Activated CD4-positive, alpha-beta memory T cell treated with anti-CD3 and anti-CD28 coated beads, Interleukin-2, amount 10 ng/mL, durations not matched to agents 7 days and 5 days (primary cell): ENCODE measurements at regions not wholly inside any gene's neighbourhood (a gene's known extent, or its start where the extent isn't known, plus 50 kb on each side); places are given as distances from the start of the nearest gene placed in this dataset.

Source experiments
- CTCF ChIA-PET: fragments of 350-600 bp; sonication (Branson Sonifier 250); formaldehyde crosslinking; loops from one replicate; lab custom pipeline; 2021; ENCODE audit warnings: antibody characterized with exemption, inconsistent platforms; lab: Charles Lee
- POLR2A ChIA-PET: fragments of 350-600 bp; sonication (Branson Sonifier 250); formaldehyde crosslinking; loops from one replicate; lab custom pipeline; 2021; ENCODE audit warnings: antibody characterized with exemption; lab: Charles Lee
- DNase-seq: peaks from one replicate; pipeline ENCODE4 v3.0.0-alpha.2; 2020
- H3K27ac Mint-ChIP-seq: one replicate; pipeline ENCODE4 v1.8.0; 2021; ENCODE audit warnings: mild to moderate bottlenecking, mixed read lengths
- H3K27me3 Mint-ChIP-seq: one replicate; pipeline ENCODE4 v1.8.0; 2021; ENCODE audit warnings: mixed read lengths
- H3K36me3 Mint-ChIP-seq: one replicate; pipeline ENCODE4 v1.8.0; 2021; ENCODE audit warnings: low read depth, mixed read lengths
- H3K4me1 Mint-ChIP-seq: one replicate; pipeline ENCODE4 v1.8.0; 2021; ENCODE audit warnings: mixed read lengths
- H3K4me3 Mint-ChIP-seq: one replicate; pipeline ENCODE4 v1.8.0; 2021; ENCODE audit warnings: mild to moderate bottlenecking, mixed read lengths
- H3K9me3 Mint-ChIP-seq: one replicate; pipeline ENCODE4 v1.8.0; 2021; ENCODE audit warnings: mixed read lengths

DNA sequence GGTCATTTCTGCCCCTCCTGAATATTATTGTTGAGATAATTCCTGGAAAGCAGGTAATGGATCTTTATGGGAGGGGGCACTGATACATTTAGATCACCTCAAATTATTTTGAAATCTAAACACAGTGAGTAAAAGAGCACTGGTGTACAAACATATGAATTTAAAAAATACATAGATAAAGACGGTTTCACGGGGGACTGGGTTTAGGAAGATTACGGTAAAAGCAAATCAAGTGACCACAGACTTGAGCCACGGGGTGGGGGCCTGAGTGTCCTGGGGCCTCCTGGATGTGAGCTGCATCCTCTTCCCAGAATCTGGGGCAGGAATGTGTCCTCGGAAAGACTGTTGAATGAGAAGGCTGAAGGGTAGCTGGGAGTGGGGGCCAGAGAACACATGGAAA lies 219.1 kb upstream of the KLF6 start:
- peaks cover 7% of the 10 kb centered on the region for H3K4me1 Mint-ChIP-seq
- H3K36me3 Mint-ChIP-seq = peaks cover 11% of the 10 kb centered on the region
- DNase-seq = no peak
- H3K27me3 Mint-ChIP-seq = peaks cover 23% of the 10 kb centered on the region
- POLR2A ChIA-PET = no interaction called here
- no peak overlapping the region for H3K4me3 Mint-ChIP-seq
- CTCF ChIA-PET = no interaction called here
- H3K9me3 Mint-ChIP-seq = peaks cover 14% of the 10 kb centered on the region
- no peak overlapping the region for H3K27ac Mint-ChIP-seq

DNA sequence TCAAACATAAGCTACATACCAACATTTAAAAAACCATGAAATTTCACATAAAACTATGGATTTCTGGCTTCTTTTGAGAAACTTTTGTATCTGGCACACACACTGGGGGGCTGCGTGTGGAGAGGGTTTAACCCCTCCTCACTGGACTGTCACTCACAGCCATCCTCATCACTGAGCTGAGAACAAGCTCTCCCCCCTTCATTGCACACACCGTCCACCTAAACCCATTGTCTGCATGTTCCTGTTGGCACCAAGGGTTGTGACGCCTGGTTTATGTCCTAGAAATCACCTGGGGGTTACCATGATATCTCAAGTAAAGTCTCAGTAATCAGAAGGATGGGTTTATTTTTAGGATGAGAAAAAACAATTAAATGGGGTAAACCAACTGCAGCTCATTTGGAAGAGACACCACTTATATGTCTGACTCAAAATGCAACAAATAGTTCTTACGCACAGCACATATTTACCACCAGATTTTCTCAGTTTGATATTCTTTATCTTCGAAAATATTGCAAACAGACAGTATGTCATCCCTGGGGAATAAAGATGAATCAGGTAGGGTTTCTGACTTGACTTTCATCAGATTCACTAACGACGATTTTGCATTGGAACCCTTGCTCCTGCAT lies 218.5 kb upstream of the KLF6 start:
- no peak overlapping the region for H3K4me3 Mint-ChIP-seq
- H3K27ac Mint-ChIP-seq = no peak overlapping the region
- peaks cover 17% of the 10 kb centered on the region for H3K9me3 Mint-ChIP-seq
- POLR2A ChIA-PET = no interaction called here
- DNase-seq = no peak
- H3K36me3 Mint-ChIP-seq = peaks cover 11% of the 10 kb centered on the region
- H3K27me3 Mint-ChIP-seq = peaks cover 27% of the 10 kb centered on the region
- peaks cover 7% of the 10 kb centered on the region for H3K4me1 Mint-ChIP-seq
- CTCF ChIA-PET = no interaction called here

DNA sequence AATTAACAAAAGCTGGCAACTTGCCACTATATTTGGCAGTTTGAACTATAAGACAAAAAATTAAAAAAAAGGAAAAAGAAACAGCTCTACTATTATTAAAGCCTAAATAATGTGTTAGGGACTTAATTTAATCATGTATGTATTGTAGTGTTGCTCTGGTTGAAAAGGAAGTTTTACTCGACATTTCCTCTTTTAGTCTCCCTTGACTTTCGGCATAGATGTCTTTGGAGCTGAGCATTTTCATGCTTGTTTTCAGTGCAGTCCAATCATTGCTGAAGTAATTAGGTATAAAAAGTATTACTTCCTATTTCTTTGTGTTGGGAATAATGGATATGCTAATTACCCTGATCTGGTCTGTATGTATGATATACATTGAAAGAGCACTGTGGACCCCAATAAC lies 216.8 kb upstream of the KLF6 start:
- peaks cover 7% of the 10 kb centered on the region for H3K4me1 Mint-ChIP-seq
- H3K36me3 Mint-ChIP-seq = peaks cover 13% of the 10 kb centered on the region
- no peak overlapping the region for H3K4me3 Mint-ChIP-seq
- peaks cover 17% of the 10 kb centered on the region for H3K9me3 Mint-ChIP-seq
- ChIA-PET CTCF (no interaction called here), POLR2A (no interaction called here)
- no peak overlapping the region for H3K27ac Mint-ChIP-seq
- peaks cover 30% of the 10 kb centered on the region for H3K27me3 Mint-ChIP-seq
- DNase-seq = no peak

DNA sequence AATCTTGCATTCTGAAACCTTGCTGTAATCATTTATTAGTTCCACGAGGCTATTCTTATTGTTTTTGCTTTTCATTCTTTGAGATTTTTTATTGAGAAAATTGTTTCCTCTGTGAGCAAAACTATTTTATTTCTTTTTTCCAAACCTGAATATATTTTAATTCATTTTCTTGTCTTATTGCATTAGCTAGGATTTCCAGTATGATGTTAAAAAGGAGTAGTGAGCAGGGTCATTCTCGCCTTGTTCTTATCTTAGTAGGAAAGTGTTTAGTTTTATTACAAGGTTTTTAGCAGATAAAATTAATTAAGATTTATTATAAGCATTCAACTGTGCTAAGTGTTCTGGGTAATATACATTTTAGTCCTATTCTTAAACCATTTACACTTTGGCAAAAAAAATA lies 214.6 kb upstream of the KLF6 start:
- DNase-seq = no peak
- Mint-ChIP-seq H3K27me3 (peaks cover 27% of the 10 kb centered on the region), H3K9me3 (peaks cover 17% of the 10 kb centered on the region), H3K4me1 (peaks cover 7% of the 10 kb centered on the region), H3K27ac (no peak overlapping the region), H3K36me3 (peaks cover 13% of the 10 kb centered on the region), H3K4me3 (no peak overlapping the region)
- CTCF ChIA-PET = no interaction called here
- POLR2A ChIA-PET = no interaction called here

DNA sequence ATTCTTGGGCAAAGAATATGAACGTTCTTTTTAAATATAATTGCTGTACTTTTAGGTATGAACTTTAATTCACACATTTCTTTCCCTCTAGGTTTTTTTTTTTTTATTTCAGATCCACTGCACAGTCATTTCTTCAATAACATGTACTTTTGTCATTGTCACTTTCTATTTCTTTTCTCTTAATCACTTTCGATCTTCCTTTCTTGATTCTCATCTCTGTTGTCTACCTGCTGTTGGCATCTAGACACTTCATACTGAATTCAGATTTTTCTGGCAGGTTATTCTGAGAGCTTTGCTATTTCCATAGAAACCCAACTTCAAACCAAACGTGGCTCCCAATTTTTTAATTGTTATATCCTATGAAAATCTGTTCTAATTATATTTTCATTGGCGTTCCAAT lies 211.7 kb upstream of the KLF6 start:
- peaks cover 22% of the 10 kb centered on the region for H3K27me3 Mint-ChIP-seq
- no peak overlapping the region for H3K4me3 Mint-ChIP-seq
- DNase-seq = no peak
- H3K36me3 Mint-ChIP-seq = peaks cover 13% of the 10 kb centered on the region
- no peaks in the 10 kb centered on the region for H3K4me1 Mint-ChIP-seq
- peaks cover 17% of the 10 kb centered on the region for H3K9me3 Mint-ChIP-seq
- POLR2A ChIA-PET = no interaction called here
- no peak overlapping the region for H3K27ac Mint-ChIP-seq
- CTCF ChIA-PET = no interaction called here

DNA sequence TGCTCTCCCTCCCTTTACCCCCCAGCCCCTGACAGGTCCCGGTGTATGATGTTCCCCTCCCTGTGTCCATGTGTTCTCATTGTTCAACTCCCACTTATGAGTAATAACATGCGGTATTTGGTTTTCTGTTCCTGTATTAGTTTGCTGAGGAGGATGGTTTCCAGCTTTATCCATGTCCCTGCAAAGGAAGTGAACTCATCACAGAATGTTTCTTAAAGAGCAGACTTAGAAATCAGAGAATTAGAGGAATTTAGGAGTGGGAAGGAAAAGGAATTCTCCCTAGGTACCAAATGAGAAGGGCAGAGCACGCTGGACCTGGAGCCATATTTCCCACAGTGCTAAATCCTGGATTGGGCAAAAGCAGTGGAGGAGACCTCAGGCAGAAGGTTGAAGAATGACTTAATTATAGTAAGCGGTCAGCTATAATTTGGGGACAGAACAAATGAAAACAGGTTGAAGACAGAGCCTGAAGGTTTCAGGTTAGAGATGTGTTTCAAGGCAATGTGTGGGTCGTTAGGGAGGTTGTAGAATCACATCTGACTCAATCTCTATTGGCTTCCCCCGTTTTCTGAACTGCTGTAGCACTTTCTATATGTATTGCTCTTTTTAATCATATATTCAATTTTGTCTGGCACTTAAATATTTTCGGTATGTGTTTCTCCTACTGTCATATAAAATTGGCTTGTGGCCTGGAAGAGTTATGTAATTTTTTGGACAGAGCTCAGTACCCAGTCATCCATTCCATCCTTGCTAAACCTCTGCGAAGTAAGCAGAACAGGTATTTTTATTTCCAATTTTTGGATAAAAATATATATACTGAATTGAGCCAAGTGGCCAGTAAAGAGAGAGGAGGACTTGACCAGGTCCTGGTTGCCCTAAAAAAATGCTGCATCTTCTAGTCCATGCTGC lies 210.5 kb upstream of the KLF6 start:
- H3K9me3 Mint-ChIP-seq = peaks cover 12% of the 10 kb centered on the region
- H3K27ac Mint-ChIP-seq = no peak overlapping the region
- no peaks in the 10 kb centered on the region for H3K4me1 Mint-ChIP-seq
- peaks cover 17% of the 10 kb centered on the region for H3K27me3 Mint-ChIP-seq
- ChIA-PET CTCF (no interaction called here), POLR2A (no interaction called here)
- H3K4me3 Mint-ChIP-seq = no peak overlapping the region
- H3K36me3 Mint-ChIP-seq = peaks cover 9% of the 10 kb centered on the region
- DNase-seq = no peak

DNA sequence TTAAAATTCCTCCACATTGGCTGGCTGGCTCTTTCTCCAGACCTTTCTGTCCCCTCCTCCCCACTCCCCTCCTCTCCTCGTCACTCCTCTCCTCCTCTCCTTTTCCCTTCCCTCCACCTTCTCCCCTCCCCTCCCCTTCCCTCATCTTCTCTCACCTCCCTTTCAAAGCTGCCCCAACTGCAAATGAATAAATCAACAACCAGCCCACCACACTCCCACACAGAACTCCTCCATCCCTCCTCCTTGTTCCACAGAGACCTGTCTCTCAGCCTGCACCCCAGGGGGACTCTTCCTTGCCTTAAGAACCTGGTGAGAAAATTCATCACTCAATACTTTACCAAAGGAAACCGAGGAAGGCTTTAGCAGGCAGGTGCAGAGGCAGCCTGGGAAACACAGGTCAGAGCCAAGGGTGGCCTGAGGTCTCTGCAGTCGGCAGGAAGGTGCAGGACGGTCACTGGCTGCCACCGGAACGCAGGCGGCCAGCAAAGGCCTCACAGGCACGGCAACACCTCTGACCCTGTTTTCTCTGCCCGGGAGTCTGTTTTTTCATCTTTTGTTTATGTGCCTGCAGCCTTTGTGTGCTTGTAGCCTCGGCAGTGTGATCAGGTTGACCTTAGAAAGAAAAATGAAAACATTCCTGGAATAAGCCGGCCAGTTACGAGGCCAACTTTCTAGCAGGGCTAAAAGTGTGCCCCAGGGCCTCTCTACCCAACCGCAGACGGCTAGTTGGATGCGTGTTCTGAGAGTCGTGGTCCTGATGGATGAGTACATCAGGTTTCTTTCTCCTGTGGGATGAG lies 207.6 kb upstream of the KLF6 start:
- ChIA-PET POLR2A (interaction anchor here (1.0 kb wide), 1 partner anchor 12 kb away, joined by 3 read pairs; no protein-coding TSS in a partner anchor), CTCF (no interaction called here)
- DNase-seq = no peak

DNA sequence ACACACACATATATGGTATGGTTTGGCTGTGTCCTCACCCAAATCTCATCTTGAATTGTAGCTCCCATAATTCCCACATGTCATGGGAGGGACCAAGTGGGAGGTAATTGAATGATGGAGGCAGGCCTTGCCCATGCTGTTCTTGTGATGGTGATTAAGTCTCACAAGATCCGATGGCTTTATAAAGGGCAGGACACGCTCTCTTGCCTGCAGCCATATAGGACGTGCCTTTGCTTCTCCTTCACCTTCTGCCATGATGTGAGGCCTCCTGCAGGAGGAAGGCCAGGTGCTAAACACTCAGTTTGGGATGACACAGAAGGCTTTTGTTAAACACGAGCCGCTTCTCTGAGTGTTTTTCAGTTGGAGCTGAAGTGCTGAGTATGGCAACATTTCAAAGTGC lies 205.3 kb upstream of the KLF6 start:
- Mint-ChIP-seq H3K36me3 (no peaks in the 10 kb centered on the region), H3K27me3 (no peaks in the 10 kb centered on the region), H3K4me1 (no peaks in the 10 kb centered on the region), H3K27ac (no peak overlapping the region), H3K4me3 (no peak overlapping the region), H3K9me3 (no peaks in the 10 kb centered on the region)
- CTCF ChIA-PET = no interaction called here
- POLR2A ChIA-PET = no interaction called here
- no peak for DNase-seq

More for the DNA sequence above, 207.6 kb upstream of the KLF6 start:
- H3K36me3 Mint-ChIP-seq = peaks cover under 1% of the 10 kb centered on the region
- H3K4me3 Mint-ChIP-seq = no peak overlapping the region
- H3K27me3 Mint-ChIP-seq = peaks cover 4% of the 10 kb centered on the region
- no peaks in the 10 kb centered on the region for H3K9me3 Mint-ChIP-seq
- no peaks in the 10 kb centered on the region for H3K4me1 Mint-ChIP-seq
- no peak overlapping the region for H3K27ac Mint-ChIP-seq

DNA sequence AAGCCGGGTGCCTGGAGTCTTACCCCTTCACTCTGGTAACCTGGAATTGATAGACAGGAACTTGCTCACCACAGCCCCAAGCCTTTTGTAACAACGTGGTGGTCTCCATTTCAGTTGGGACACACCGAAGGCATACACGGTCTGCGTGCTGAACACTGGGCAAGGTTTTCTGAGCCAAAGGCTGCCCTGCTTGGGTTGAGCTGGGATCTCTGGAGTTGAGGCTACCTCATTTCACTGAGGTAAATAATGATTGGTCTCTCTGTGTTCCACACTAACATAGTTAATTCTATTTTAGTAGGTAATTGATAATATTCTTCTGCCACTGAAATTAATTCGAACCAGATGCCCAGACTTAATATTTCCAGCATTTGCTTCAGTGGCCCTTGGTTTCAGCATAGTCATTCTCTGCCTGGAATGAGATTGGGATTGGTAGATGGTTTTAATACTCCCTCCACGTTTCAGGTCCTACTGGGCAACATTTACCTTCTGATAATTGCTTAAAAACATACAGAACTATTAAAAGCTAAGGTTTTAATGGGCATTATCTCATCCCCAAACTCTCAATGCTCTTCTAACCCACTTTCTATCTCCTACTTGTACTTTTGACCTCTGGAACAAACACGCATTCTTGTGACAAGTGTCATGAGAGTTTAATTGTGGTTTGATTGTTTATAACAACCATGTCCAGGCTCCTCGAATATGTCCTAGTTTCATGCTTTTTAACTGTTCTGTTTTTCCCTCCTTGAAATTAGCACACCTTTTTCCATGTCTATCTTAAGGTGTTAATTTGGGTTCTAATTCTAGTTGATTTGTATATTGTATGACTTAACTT lies 202.3 kb upstream of the KLF6 start:
- no peak overlapping the region for H3K27ac Mint-ChIP-seq
- no peak for DNase-seq
- POLR2A ChIA-PET = no interaction called here
- CTCF ChIA-PET = no interaction called here
- H3K9me3 Mint-ChIP-seq = peaks cover 10% of the 10 kb centered on the region
- peaks cover 5% of the 10 kb centered on the region for H3K4me1 Mint-ChIP-seq
- H3K27me3 Mint-ChIP-seq = peaks cover 3% of the 10 kb centered on the region
- H3K4me3 Mint-ChIP-seq = no peak overlapping the region
- H3K36me3 Mint-ChIP-seq = peaks cover 13% of the 10 kb centered on the region

DNA sequence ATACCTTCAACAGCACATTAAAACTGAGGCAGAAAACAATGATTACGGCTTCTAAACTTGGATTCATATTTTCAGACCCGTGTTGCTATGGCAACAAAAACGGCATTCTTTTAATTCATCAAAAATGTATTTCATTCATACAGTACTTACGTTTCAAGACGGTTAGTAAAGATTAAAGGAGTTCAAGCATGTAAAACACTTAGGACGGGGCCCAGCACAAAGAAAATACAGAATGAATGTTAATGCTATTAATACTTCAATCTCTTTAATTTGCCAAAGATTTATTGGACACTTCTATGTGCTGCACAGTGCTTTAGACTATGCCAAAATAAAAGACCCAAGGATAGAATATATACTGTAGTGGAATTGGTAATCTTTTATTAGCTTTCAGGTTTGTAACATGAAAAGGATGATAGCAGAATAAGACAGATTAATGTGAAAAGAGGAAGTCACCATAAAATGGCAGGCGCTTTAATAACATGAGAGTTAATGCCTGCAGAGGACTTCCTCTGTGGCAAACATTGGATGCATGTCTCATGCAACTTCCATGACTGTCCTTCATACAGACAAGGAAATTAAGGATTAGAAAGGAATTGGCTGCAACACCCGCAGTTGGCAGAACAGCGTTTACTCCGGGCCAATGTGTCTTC lies 201.6 kb upstream of the KLF6 start:
- ChIA-PET CTCF (no interaction called here), POLR2A (no interaction called here)
- DNase-seq = no peak
- H3K36me3 Mint-ChIP-seq = peaks cover 14% of the 10 kb centered on the region
- peaks cover 11% of the 10 kb centered on the region for H3K4me1 Mint-ChIP-seq
- H3K4me3 Mint-ChIP-seq = no peak overlapping the region
- peaks cover 13% of the 10 kb centered on the region for H3K9me3 Mint-ChIP-seq
- H3K27ac Mint-ChIP-seq = no peak overlapping the region
- H3K27me3 Mint-ChIP-seq = peaks cover 3% of the 10 kb centered on the region

DNA sequence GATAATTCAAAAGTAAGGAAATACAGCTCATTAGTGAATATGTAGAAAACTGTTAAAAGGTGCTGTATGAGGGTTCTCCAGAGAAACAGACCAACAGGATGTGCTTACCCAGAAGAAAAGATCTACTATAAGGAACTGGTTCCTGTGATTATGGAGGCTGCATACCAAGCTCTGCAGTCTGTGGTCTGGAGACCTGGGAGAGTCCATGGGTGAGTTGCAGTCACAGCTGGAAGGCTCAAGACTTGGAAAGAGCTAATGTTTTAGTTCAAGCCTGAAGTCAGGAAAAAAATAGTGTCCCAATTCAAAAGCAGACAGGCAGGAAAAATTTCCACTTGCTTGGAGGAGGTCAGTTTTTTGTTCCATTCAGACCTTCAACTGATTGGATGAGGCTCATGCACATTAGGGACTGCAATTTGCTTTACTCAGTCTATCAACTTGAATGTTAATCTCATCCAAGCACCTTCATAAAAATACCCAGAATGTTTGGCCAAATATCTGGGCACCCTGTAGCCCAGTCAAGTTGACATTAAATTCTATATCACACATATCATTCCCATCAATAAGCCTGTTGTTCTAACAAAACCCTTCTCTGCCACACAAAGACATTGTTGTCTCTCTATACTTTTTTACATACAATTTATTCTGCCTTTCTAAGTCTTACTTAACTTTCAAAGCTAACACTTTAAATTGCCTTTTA lies 197.9 kb upstream of the KLF6 start:
- no peak for DNase-seq
- Mint-ChIP-seq H3K4me3 (no peak overlapping the region), H3K27me3 (peaks cover 3% of the 10 kb centered on the region), H3K9me3 (peaks cover 18% of the 10 kb centered on the region), H3K4me1 (peaks cover 43% of the 10 kb centered on the region), H3K36me3 (peaks cover 31% of the 10 kb centered on the region), H3K27ac (no peak overlapping the region)
- POLR2A ChIA-PET = interaction anchor here (1.1 to 4.7 kb wide), 2 partner anchors 90 to 199 kb away, joined by 3 to 35 read pairs; partner anchors contain the start of gene KLF6
- CTCF ChIA-PET = interaction anchor here (0.7 to 1.1 kb wide), 2 partner anchors 16 to 28 kb away, joined by 3 to 4 read pairs; no protein-coding TSS in a partner anchor
